PC-3 (cell line): ENCODE measurements at regions not wholly inside any gene's neighbourhood (a gene's known extent, or its start where the extent isn't known, plus 50 kb on each side); places are given as distances from the start of the nearest gene placed in this dataset.

ENCODE experiments used
- ATAC-seq: fragments of 200-7000 bp; cut with Tn5 transposase; 2 replicates; pipeline ENCODE4 v1.9.1; 2020; ENCODE audit warnings: mild to moderate bottlenecking, moderate library complexity
- BruUV-seq: library from RNA; stranded (reverse); fragments of 400-500 nt; replicated peaks from 2 replicates; lab custom pipeline; 2021; lab: Mats Ljungman, UMichigan
- CTCF ChIA-PET: fragments of 300-600 bp; sonication (Branson Sonifier 250); formaldehyde crosslinking; loops from one replicate; lab custom pipeline; 2022; ENCODE audit warnings: antibody characterized with exemption; lab: Charles Lee
- POLR2A ChIA-PET: fragments of 300-600 bp; sonication (Branson Sonifier 250); formaldehyde crosslinking; loops from one replicate; lab custom pipeline; 2022; ENCODE audit warnings: antibody characterized with exemption; ENCODE audit not compliant: unreplicated experiment; lab: Charles Lee
- DNase-seq: peaks from one replicate; pipeline ENCODE4 v3.0.0-alpha.2; 2015
- H2AFZ ChIP-seq: fragments of 300-600 bp; sonication (generic); 2 replicates; pipeline ENCODE4 v1.6.0; 2016; ENCODE audit warnings: antibody characterized with exemption, low read length
- H3F3A ChIP-seq: fragments of 300-600 bp; sonication (generic); one replicate; pipeline ENCODE4 v1.6.0; 2017; ENCODE audit warnings: antibody characterized with exemption, low read length, control low read depth, mild to moderate bottlenecking; ENCODE audit not compliant: unreplicated experiment
- H3K27ac ChIP-seq: fragments of 300-600 bp; sonication (generic); 2 replicates; pipeline ENCODE4 v1.5.1; 2016; ENCODE audit warnings: mild to moderate bottlenecking, low read length
- H3K27me3 ChIP-seq: fragments of 300-600 bp; sonication (generic); 2 replicates; pipeline ENCODE4 v1.6.1; 2016; ENCODE audit warnings: low read length, mixed read lengths
- H3K36me3 ChIP-seq: fragments of 300-600 bp; sonication (generic); 2 replicates; pipeline ENCODE4 v1.6.1; 2016; ENCODE audit warnings: low read depth, mixed run types, low read length, mixed read lengths
- H3K4me1 ChIP-seq: fragments of 300-600 bp; sonication (generic); 2 replicates; pipeline ENCODE4 v1.5.1; 2016; ENCODE audit warnings: low read length; ENCODE audit not compliant: insufficient read depth
- H3K4me2 ChIP-seq: fragments of 300-600 bp; sonication (generic); 2 replicates; pipeline ENCODE4 v1.6.0; 2016; ENCODE audit warnings: low read length
- H3K4me3 ChIP-seq: fragments of 300-600 bp; sonication (generic); 2 replicates; pipeline ENCODE4 v1.5.1; 2016; ENCODE audit warnings: mild to moderate bottlenecking, low read length, mixed read lengths
- H3K79me2 ChIP-seq: fragments of 300-600 bp; sonication (generic); 2 replicates; pipeline ENCODE4 v1.6.1; 2017; ENCODE audit warnings: low read length, mixed read lengths
- H3K9ac ChIP-seq: fragments of 300-600 bp; sonication (generic); 2 replicates; pipeline ENCODE4 v1.6.0; 2016; ENCODE audit warnings: mild to moderate bottlenecking, low read length
- H3K9me2 ChIP-seq: fragments of 300-600 bp; sonication (generic); replicated peaks from 2 replicates; pipeline ENCODE4 v1.6.1; 2016; ENCODE audit warnings: mixed run types, low read length, mixed read lengths
- H3K9me3 ChIP-seq: fragments of 300-600 bp; sonication (generic); 2 replicates; pipeline ENCODE4 v1.6.1; 2016; ENCODE audit warnings: low read length, mixed read lengths
- H4K20me1 ChIP-seq: fragments of 300-600 bp; sonication (generic); 2 replicates; pipeline ENCODE4 v1.6.1; 2016; ENCODE audit warnings: low read length, mixed read lengths
- CTCF ChIP-seq: fragments of 300-600 bp; sonication (generic); conservative IDR thresholded peaks from 2 replicates; pipeline ENCODE4 v1.5.1; 2017; ENCODE audit warnings: antibody characterized with exemption, low read depth, mild to moderate bottlenecking, low read length
- EZH2 ChIP-seq: fragments of 300-600 bp; sonication (generic); IDR thresholded peaks from one replicate; pipeline ENCODE4 v1.6.1; 2017; ENCODE audit warnings: antibody characterized with exemption, mild to moderate bottlenecking, low read length; ENCODE audit not compliant: unreplicated experiment
- EZH2phosphoT487 ChIP-seq: fragments of 300-600 bp; sonication (generic); IDR thresholded peaks from 2 replicates; pipeline ENCODE4 v1.6.1; 2018; ENCODE audit warnings: mild to moderate bottlenecking, antibody characterized with exemption, low read length, borderline replicate concordance
- intact Hi-C: fragments of 100-400 bp; cut with micrococcal nuclease; formaldehyde crosslinking; loops from 2 replicates; pipeline ENCODE4 v1.9.0; 2023

DNA sequence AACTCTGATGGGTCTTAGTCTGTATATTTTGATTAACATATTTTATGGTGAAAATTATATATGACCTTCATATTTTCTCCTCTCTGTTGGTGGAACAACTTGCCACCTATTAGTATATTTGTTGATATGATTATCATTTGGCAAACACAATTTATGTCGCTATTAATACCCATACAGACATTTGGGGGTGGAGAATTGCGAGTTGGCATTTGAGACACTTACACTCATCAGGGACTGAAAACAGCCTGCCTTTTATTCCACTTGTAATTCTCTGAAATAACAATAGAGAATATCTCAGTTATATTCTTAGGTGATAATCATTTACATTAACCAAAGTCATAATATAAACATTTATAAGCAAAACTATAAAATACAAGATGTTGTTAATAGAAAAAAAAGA lies 100.5 kb upstream of the RGS18 start:
- no peak overlapping the region for H3K4me2 ChIP-seq
- H4K20me1 ChIP-seq = no peaks in the 10 kb centered on the region
- H3K27ac ChIP-seq = no peak overlapping the region
- H2AFZ ChIP-seq = no peak overlapping the region
- CTCF ChIA-PET = no interaction called here
- H3K9me3 ChIP-seq = no peaks in the 10 kb centered on the region
- no TSS peak for BruUV-seq
- H3K27me3 ChIP-seq = no peaks in the 10 kb centered on the region
- H3F3A ChIP-seq = no peaks in the 10 kb centered on the region
- H3K36me3 ChIP-seq = no peaks in the 10 kb centered on the region
- ATAC-seq = no peak
- no peak for DNase-seq
- H3K9me2 ChIP-seq = no peaks in the 10 kb centered on the region
- H3K79me2 ChIP-seq = no peaks in the 10 kb centered on the region
- no peaks in the 10 kb centered on the region for H3K4me1 ChIP-seq
- intact Hi-C loops = no loop called here
- POLR2A ChIA-PET = no interaction called here
- TF ChIP-seq CTCF (no peak), EZH2phosphoT487 (no peak), EZH2 (no peak)
- H3K4me3 ChIP-seq = no peak overlapping the region
- H3K9ac ChIP-seq = no peak overlapping the region

- H3K9me2 ChIP-seq = no peaks in the 10 kb centered on the region
- H2AFZ ChIP-seq = no peak overlapping the region
- CTCF ChIA-PET = no interaction called here
- H3K27me3 ChIP-seq = no peaks in the 10 kb centered on the region
- no peak overlapping the region for H3K4me2 ChIP-seq
- intact Hi-C loops = no loop called here
- no peaks in the 10 kb centered on the region for H3K79me2 ChIP-seq
- TF ChIP-seq CTCF = no peak
- no peak for TF ChIP-seq EZH2
- TF ChIP-seq EZH2phosphoT487 = no peak
- H3K27ac ChIP-seq = no peak overlapping the region
- no peaks in the 10 kb centered on the region for H3K4me1 ChIP-seq
- no peaks in the 10 kb centered on the region for H3F3A ChIP-seq
- no peak overlapping the region for H3K4me3 ChIP-seq
- DNase-seq = no peak
- no peaks in the 10 kb centered on the region for H3K36me3 ChIP-seq
- POLR2A ChIA-PET = no interaction called here
- no peaks in the 10 kb centered on the region for H3K9me3 ChIP-seq
- no peaks in the 10 kb centered on the region for H4K20me1 ChIP-seq
- no peak for ATAC-seq
- no peak overlapping the region for H3K9ac ChIP-seq
- no TSS peak for BruUV-seq
Observed at GRCh38 chr1:192059407-192059806, 98.9 kb upstream of the RGS18 start.

DNA sequence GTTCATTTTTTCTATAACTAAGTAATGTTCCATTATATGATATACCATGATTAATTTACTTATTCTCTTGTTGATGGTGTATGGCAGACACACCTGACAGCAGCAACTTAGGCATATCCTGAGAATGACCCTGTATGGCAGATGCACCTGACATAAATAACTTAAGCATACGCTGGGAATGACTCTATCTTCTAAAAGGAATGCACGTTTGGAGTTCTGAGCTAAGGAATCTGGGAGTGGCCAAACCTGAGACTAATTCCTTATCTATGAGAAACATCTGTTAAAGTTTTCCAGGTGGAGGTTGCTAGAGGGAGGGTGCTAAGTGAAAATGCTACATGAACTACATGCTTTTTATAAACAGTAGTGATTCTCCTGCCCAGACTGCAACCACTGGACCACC lies 96.7 kb upstream of the RGS18 start:
- intact Hi-C loops = no loop called here
- DNase-seq = no peak
- no peak overlapping the region for H3K9ac ChIP-seq
- H4K20me1 ChIP-seq = no peaks in the 10 kb centered on the region
- no peak overlapping the region for H3K4me2 ChIP-seq
- no peaks in the 10 kb centered on the region for H3K4me1 ChIP-seq
- BruUV-seq = no TSS peak
- H2AFZ ChIP-seq = no peak overlapping the region
- ATAC-seq = no peak
- H3K79me2 ChIP-seq = no peaks in the 10 kb centered on the region
- no peak overlapping the region for H3K27ac ChIP-seq
- no peaks in the 10 kb centered on the region for H3K36me3 ChIP-seq
- no peaks in the 10 kb centered on the region for H3K9me3 ChIP-seq
- H3F3A ChIP-seq = no peaks in the 10 kb centered on the region
- POLR2A ChIA-PET = no interaction called here
- no peak overlapping the region for H3K4me3 ChIP-seq
- TF ChIP-seq EZH2phosphoT487 (no peak), EZH2 (no peak), CTCF (no peak)
- H3K9me2 ChIP-seq = no peaks in the 10 kb centered on the region
- H3K27me3 ChIP-seq = no peaks in the 10 kb centered on the region
- CTCF ChIA-PET = no interaction called here
